ENCODE measurements at regions not wholly inside any gene's neighbourhood (a gene's known extent, or its start where the extent isn't known, plus 50 kb on each side); places are given as distances from the start of the nearest gene placed in this dataset.

GRCh38 chr6:69494595-69494994 lies 302.2 kb downstream of the LMBRD1 start:
- Mint-ChIP-seq H3K27me3 (no peaks in the 10 kb centered on the region), H3K4me3 (no peak overlapping the region), H3K4me1 (ENCODE audit: low read depth) (no peaks in the 10 kb centered on the region), H3K27ac (no peak overlapping the region), H3K9me3 (peaks cover 20% of the 10 kb centered on the region), H3K36me3 (ENCODE audit: low read depth) (no peaks in the 10 kb centered on the region)
- ATAC-seq (no peak), DNase-seq (no peak)
- intact Hi-C loops (cut with micrococcal nuclease) = no loop called here
- TF ChIP-seq CTCF (IDR thresholded peaks at IDR 0.05) = no peak
- ChIA-PET POLR2A (no interaction called here), CTCF (no interaction called here)

DNA sequence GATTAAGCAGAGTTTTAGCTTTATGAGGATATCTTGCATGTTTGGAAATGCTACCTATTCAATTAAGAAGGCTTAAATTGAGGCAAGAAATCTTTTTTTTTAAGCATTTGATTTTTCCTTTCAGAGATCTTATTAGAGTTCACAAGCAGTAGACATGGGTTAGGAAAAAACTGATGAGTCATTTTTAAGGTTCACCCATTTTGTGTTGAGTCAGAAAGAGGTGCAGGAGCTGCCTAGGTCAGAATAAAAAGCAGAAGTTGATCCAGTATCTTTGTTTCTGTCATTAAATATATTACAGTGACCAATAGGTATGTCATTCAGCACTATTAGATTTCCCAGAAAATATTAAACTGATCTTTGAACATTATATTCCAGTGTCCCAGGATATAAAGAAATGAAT lies 306.8 kb downstream of the LMBRD1 start:
- H3K27me3 Mint-ChIP-seq = no peaks in the 10 kb centered on the region
- no peaks in the 10 kb centered on the region for H3K4me1 Mint-ChIP-seq (ENCODE audit: low read depth)
- peaks cover 18% of the 10 kb centered on the region for H3K9me3 Mint-ChIP-seq
- H3K27ac Mint-ChIP-seq = no peak overlapping the region
- no peak for TF ChIP-seq CTCF (IDR thresholded peaks at IDR 0.05)
- CTCF ChIA-PET = no interaction called here
- DNase-seq (no peak), ATAC-seq (no peak)
- H3K36me3 Mint-ChIP-seq (ENCODE audit: low read depth) = no peaks in the 10 kb centered on the region
- intact Hi-C loops (cut with micrococcal nuclease) = no loop called here
- no peak overlapping the region for H3K4me3 Mint-ChIP-seq
- POLR2A ChIA-PET = no interaction called here

DNA sequence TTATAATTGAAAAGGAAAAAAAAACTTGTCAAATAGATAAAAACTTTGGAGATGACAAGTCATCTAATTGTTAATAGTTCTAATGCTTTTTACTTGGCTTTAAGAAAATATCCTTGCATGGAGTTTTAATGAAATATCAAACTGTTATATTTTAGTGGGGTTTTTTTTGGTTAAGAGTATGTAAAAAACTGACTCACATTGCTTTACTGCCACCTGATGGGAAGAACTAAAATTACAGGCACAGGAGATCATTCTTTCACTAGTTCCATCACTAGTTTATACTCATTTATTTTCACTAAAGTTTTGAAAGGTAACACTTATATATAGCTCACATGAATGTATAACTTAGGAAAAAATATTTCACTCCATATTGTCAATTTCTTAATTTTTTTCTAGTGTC lies 309.1 kb downstream of the LMBRD1 start:
- Mint-ChIP-seq H3K27me3 (no peaks in the 10 kb centered on the region), H3K4me1 (ENCODE audit: low read depth) (no peaks in the 10 kb centered on the region), H3K4me3 (no peak overlapping the region), H3K9me3 (peaks cover 5% of the 10 kb centered on the region), H3K36me3 (ENCODE audit: low read depth) (no peaks in the 10 kb centered on the region), H3K27ac (no peak overlapping the region)
- ChIA-PET POLR2A (no interaction called here), CTCF (no interaction called here)
- intact Hi-C loops (cut with micrococcal nuclease) = no loop called here
- no peak for ATAC-seq
- no peak for DNase-seq
- peak; percentile 45 for TF ChIP-seq CTCF (IDR thresholded peaks at IDR 0.05)

- H3K36me3 Mint-ChIP-seq (ENCODE audit: low read depth) = no peaks in the 10 kb centered on the region
- no peak overlapping the region for H3K4me3 Mint-ChIP-seq
Measured at GRCh38 chr6:69466979-69467570, 329.7 kb downstream of the LMBRD1 start.

GRCh38 chr6:69465866-69466265 lies 330.9 kb downstream of the LMBRD1 start:
- ATAC-seq = no peak

More at GRCh38 chr6:69466979-69467570, 329.7 kb downstream of the LMBRD1 start:
- POLR2A ChIA-PET = no interaction called here
- no peak for TF ChIP-seq CTCF (IDR thresholded peaks at IDR 0.05)
- DNase-seq (no peak), ATAC-seq (no peak)
- intact Hi-C loops (cut with micrococcal nuclease) = no loop called here
- CTCF ChIA-PET = no interaction called here
- H3K9me3 Mint-ChIP-seq = peaks cover 2% of the 10 kb centered on the region
- H3K27ac Mint-ChIP-seq = no peak overlapping the region
- no peaks in the 10 kb centered on the region for H3K4me1 Mint-ChIP-seq (ENCODE audit: low read depth)
- H3K27me3 Mint-ChIP-seq = no peaks in the 10 kb centered on the region

More at GRCh38 chr6:69465866-69466265, 330.9 kb downstream of the LMBRD1 start:
- no peaks in the 10 kb centered on the region for H3K36me3 Mint-ChIP-seq (ENCODE audit: low read depth)
- TF ChIP-seq CTCF (IDR thresholded peaks at IDR 0.05) = no peak
- H3K27me3 Mint-ChIP-seq = no peaks in the 10 kb centered on the region
- intact Hi-C loops (cut with micrococcal nuclease) = no loop called here
- ChIA-PET POLR2A (no interaction called here), CTCF (no interaction called here)
- no peak overlapping the region for H3K4me3 Mint-ChIP-seq
- H3K27ac Mint-ChIP-seq = no peak overlapping the region
- DNase-seq = no peak
- no peaks in the 10 kb centered on the region for H3K4me1 Mint-ChIP-seq (ENCODE audit: low read depth)
- peaks cover 2% of the 10 kb centered on the region for H3K9me3 Mint-ChIP-seq

Data from activated CD8-positive, alpha-beta T cell treated with anti-CD3 and anti-CD28 coated beads for 36 hours (primary cell).